HG02642 (cell line): ENCODE measurements at regions not wholly inside any gene's neighbourhood (a gene's known extent, or its start where the extent isn't known, plus 50 kb on each side); places are given as distances from the start of the nearest gene placed in this dataset.
"Not testable (repeated sequence)": the region's sequence is repeated elsewhere in the genome, so short reads cannot be mapped to it uniquely, and the experiment has no call there.

Experiments
- ATAC-seq: cut with Tn5 transposase; IDR thresholded peaks from one replicate; pipeline ENCODE4 v1.9.1; 2021; ENCODE audit warnings: mild to moderate bottlenecking; ENCODE audit not compliant: unreplicated experiment, poor library complexity

DNA sequence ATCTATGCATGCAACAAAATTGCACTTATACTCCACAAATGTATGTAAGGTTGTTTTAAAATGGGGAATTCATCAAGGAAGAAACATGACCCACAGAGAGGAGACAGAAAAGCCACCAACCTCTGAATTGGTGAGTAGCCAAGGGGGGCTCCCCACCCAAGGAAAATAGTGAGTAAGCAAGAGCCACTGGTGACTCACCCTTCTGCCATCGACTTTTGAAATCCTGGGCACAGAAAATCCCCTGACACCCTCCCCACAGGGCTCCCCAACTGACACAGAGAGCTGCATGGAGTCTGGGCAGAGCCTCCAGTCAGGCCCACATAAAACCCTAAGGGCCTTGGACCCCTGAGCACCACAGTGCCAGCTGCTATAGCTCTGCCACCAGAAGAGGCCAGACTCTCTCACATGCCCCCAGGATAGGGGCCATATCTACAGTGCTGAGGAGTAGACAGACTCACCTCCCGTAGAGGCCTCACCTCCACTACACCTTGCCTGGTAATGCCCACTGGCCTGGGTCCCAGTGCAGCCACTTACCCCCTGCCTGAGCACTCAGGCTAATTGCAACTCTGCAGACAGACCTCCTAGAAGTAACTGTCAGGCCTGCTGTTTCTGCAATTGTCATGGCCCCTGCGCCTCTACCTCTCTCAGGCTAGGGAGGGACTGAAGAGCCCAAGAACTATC is 244.7 kb upstream of the WSB1 start:
- no peak for ATAC-seq

DNA sequence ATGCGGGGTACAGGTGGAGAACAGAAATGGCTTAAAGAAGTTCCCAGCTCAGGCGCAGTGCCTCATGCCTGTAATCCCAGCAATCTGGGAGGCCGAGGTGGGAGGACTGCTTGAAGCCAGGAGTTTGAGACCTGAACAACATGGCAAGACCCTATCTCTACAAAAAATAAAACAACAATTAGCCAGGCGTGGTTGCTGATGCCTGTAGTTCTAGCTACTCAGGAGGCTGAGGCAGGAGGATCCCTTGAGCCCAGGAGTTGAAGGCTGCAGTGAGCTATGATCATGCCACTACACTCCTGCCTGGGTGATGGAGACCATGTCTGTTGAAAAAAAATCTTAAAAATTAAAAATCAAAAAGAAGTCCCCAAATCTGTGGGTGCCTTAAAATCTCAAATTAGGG is 228.3 kb upstream of the WSB1 start:
- no peak for ATAC-seq

DNA sequence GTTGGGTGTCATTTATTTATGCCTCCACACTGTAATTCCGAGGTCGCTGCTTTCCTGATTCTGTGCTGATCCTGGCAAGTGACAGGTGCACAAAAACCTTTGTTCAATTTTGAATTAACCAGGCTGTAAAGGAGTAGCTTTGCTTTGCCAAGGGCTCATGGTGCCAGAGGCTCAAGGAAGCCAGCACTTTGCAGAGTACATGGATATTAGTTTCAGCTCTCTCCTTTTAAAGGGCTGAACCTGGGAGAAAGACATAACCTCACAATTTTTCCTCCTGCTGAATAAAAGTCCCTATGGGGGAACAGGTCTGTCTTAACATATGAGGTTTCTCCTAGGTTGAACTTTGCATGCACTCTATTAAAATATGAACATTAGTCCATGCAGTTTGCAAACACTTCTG is 227.6 kb upstream of the WSB1 start:
- ATAC-seq, result no peak

DNA sequence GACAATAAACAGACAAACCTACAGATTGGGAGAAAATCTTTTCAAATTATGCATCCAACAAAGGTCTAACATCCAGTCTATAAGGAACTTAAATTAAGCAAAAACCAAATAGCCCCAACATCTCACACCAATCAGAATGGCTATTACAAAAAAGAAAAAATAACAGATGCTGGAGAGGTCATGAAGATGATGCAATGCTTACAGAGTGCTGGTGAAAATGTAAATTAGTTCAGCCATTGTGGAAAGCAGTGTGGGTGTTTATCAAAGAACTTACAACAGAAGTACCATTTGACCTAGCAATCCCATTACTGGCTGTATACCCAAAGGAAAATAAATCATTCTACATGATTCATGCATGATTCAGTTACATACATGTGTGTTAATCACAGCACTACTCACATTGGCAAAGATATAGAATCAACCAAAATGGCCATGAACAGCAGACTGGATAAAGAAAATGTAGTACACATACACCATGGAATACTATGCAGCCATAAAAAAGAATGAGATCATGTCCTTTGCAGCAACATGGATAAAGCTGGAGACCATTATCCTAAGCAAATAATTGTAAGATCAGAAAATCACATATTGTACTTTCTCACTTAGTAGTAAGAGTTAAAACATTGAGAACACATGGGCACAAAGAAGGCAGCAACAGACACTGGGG is 223.9 kb upstream of the WSB1 start:
- ATAC-seq, result no peak

DNA sequence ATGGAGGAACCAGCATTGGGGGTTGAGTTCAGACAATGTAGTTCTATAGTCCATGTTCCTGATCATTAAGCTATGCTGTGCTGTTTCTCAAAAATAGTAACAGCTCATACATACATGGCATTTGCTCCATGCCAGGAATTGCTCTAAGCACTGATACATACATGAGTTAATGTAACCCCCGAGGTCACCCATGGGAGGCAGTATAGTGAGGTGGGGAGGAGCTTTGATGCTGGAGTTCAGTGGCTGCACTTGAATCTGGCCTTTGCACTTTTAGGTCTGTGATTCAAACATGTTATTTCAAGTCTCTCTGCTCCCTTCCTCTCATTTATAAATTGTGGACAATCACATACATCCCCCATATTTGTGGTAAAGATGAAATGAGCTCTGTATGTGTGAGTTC is 223.1 kb upstream of the WSB1 start:
- no peak for ATAC-seq

DNA sequence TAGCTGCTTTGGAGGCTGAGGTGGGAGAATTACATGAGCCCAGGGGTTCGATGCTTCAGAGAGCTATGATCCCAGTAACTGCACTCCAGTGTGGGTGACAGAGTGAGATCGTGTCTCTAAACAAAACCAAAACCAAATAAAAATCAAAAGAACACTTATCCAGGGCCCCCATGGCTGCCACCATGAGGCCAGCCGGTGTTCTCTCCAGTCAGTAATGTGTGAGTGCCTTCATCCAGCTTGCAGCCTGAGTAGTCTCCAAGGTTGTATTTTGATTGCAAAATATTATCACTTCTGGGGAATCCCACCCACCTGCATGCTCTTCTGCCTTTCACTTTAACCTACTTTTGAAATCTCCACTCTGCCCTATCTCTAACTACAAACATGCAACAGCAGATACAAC is 221.0 kb upstream of the WSB1 start:
- ATAC-seq, result no peak

DNA sequence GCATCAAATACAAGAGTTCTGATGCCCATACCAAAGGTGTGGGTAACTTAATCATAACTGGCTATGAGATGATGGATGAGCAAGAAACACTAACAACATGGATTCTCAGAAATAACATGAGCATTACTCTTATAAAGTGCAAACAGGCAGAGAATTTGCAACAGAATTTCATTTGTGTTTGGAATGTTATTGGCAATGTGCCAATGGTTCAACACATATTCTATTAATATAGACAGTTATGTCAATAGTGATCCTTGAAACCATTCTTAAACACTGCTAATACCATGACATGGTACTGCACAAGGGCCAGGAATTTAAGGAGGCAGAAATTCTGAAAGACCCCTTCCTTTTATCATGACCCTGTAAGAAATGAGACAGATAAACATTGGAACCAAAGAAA is 217.1 kb upstream of the WSB1 start:
- no peak for ATAC-seq

DNA sequence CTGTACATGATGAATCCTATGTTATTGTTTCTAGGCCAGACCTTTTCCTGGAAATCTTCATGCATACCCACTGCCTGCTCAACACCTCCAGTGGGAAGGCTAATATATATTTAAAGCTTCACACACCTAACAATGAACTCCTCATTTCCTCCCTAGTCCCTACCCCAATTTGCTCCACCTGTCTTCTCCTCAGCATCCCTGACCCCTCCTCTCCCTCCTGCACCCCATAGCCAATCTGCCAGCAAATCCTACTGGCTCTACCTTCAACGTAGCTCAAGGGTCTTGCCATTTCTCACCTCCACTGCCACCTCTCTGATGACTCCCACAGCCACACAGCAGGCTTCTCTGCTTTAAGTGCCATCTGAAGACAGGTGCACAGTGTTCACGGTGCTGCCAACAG is 215.6 kb upstream of the WSB1 start:
- ATAC-seq, result no peak

DNA sequence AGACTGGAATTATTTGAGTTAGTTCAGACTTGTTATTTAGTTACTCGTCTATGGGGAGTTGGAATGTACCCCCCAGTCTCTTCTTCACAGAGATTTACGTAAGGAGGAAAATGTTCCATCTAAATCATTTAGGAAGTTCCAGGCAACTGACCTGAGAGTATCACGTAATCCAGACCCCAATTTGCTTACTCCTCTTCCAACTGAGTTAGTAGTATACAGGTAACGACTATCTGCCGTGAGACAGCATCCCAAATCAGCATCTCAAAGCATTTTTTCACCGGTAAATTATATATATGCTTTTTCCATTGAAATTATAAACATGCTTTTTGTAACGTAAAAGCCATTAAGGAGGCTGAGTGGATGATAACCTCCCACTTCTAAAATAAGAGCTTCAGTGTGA is 214.3 kb upstream of the WSB1 start:
- no peak for ATAC-seq

DNA sequence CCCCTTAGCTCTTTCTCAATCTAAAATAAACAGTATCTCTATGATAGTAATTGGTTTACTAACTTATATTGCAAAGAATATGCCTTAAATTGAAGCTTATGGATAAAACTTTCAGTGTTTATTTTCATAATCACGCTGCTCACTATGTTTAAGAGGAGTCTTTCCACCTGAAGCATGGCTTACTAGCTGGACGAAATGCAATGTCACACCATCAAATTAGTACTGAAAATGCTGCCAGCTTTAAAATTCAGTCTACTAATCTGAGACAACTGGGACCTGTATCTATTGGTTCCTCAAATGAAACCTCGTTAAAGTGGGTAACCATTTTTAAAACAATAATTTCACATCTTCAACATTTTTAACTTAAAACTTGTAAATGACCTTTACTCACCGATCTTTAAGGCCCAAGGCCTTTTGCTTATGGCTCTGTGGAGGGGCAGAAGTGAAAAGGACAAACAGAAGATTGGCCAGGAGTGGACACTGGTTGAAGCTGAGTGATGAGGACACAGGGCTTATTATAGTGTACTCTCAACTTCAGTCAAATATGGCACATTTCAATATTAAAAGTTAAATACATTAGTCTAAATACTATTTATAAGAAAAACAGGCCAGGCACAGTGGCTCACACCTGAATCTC is 212.8 kb upstream of the WSB1 start:
- ATAC-seq, result no peak

DNA sequence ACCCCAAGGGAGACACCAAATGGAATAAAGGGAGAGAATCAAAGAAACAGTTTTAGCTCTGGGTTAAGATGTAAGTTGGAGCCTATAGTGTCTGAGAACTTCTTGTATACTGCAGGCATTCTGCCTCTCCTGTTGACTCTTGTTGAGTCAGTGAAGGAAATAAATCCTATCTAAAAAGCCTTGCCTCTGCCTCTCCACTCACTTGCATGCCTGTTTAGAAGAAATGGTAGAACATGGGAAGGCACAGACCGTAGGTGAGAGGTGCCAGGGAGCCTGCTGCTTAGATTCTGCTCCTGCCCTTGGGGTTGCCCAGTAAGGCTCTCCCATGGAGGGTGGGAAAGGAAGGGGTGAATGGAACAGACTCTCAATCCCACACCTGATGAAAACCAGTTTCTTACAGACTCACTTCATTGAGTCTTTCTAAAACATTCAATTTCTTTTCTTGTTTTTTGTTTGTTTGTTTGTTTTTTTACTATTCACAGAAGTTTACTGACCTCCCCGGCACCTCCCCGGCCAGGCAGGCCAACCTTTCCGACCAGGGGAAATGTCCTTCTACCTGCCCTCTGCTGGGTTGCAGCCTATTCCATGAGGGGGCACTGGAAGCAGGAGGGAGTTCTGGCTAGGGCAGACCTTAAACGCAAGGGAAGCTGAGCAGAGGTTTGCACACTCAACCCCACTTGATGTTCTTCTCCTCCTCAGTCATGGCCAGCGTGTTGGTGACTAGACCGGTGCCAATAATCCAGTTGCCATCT is 211.7 kb upstream of the WSB1 start:
- ATAC-seq, result no peak

DNA sequence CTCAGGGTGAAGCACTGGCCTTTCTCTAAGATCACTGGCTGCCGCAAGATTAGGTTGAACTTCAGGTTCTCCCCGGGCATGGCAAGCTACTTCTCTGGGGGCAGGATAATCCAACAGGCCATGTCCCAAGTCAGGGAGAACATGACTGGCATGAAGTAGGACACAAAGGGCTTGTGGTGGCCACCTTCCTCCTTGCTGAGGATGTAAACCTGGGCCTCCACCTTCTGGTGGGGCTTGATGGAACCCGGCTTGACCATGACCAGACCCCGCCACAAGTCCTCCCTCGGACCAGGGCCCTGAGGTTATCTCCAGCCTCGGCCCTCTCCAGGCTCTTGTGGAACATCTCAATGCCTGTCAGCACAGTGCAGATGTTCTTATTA is 211.1 kb upstream of the WSB1 start:
- no peak for ATAC-seq

DNA sequence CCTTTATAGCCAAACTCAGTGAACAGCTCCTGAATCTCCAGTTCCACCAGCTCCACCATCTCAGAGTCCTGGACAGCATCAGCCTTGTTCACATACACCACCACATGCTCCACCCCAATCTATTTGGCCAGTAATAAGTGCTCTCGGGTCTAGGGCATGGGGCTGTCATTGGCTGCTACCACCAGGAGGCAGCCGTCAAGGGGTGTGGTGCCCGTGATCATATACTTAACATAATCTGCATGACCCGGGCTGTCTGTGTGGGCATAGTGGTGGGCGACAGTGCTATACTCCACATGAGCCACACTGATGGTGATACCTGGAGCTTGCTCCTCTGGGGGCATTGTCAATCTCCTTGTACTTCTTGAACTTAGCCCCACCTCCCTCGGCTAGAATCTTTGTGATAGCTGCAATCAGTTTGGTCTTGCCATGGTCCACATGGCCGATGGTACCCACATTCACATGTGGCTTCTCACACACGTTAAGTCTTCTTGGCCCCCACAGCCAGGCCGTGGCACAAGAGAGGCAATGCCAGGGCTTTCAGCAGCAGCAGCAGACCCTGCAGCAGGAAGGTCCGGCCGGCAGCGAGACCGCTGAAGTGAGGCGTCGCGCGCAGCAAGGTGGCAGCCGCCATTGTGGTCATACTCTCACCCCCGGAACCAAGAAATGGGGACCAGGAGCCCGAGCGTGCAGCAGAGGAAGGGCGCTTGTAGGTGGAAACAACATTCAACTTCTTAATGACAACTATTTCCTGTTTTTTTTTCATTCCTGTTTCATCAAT is 210.3 kb upstream of the WSB1 start:
- ATAC-seq, result no peak

DNA sequence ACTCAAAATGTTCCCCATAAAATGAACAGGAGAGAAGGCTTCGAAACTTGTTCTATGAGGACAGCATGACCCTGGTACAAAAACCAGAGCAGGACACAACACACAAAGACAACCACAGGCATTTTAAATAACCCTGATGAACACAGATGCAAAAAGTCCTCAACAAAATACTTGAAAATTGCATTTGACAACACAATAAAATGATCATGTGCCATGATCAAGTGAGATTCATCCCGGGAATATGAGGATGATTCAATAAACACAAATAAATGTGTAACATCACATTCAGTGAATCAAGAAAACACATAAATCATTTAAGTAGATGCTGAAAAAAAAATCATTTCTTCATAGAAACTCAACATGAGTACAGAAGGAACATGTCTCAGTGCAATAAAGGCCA is 208.4 kb upstream of the WSB1 start:
- no peak for ATAC-seq

DNA sequence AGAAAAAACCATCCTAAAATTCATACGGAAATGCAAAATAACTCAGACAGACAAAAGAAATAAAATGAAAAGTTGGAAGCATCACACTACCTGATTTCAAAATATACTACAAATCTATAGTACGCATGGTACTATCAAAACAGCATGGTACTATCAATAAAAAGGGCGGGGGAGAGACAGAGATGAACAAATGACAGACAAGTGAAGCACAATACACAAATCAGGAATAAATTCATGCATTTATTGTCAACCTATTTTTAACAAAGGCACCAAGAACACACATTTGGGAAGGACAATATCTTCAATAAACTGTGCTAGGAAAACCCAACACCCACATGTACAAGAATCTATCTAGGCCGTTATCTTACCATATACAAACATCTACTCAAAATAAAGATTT is 207.4 kb upstream of the WSB1 start:
- ATAC-seq, result no peak

DNA sequence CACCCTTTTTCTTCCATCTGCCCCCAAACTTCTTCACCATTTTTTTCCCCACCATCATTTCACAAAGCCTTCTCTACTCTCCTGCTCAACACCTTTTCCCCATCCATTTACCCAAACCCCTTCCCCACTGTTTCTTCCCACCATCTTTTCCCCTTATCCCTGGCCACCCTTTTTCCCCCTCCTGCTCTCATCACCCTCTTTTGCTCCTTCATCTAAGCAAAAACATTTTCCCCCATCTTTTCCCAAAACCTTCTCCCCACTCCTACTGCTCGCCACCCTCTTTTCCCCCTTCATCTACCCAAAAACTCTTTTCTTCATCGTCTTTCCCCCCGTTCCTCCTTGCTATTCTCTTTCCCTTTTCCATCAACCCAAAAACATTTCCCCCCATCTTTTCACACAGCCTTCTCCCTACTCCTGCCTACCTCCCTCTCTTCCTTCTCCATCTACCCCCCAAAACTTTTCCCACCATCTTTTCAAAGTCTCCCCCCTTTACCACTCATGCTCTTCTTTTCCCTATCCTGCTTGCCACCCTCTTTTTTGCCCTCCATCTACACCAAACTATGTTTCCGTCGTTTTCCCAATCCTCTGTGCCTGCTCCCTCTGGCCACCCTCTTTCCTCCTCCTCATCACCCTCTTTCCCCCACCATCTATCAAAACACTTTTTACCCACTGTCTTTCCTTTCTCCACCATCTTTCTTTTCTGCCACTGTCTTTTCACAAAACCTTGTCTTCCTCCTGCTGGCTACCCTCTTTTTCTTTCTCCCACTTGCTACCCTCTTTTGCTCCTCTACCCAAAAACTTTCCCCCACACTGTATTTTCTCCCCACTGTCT is 205.8 kb upstream of the WSB1 start:
- ATAC-seq, result no peak

DNA sequence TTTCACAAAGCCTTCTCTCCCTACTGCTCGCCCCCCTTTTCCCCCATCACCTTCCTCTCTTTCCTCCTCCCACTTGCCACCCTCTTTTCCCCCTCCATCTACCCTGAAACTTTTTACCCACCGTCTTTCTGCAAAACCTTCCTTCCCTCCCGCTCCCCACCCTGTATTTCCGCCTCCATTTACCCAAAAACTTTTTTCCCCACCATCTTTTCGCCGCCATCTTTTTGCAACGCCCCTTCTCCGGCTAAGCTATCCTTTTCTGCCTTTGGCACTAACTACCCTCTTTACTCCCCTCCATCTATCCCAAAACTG is 205.2 kb upstream of the WSB1 start:
- no peak for ATAC-seq

DNA sequence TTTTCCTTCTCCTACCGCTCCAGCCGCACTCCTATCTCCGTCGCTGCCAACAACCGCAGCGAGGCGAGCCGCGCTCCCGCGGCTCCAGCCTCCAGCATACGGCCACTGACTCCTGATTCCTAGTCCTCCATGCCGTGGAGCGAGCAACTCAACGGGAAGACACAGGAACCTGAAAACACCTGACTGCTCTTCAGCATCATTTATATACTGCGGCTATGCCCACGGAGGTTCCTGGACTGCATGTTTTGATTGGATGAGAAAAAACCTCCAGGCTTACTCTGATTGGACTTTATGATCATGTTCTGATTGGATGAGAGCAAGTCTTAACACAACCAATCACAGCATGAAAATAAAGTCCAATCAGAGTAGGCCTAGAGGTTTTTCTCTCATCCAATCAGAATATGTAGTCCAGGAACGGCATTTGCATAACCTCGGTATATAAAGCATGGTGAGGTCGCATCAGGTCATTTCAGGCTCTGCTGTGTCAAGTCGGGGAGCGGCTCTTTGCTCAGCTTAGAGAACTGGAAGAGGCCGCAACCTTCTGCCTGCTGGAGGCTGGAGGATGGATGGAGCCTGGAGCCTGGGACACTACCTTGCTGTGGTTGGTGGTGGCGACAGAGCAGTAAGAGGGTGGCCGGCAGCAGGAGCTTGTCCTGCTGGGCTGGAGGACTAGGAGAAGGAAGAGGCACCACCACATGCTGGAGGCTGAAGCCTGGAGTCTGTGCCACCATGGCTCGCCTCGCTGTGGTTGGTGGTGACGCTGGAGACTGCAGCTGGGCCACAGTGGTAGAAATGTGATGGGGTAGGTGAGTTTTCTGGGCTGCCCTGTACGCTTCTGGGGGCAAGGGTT is 204.6 kb upstream of the WSB1 start:
- ATAC-seq, result not testable (repeated sequence)

DNA sequence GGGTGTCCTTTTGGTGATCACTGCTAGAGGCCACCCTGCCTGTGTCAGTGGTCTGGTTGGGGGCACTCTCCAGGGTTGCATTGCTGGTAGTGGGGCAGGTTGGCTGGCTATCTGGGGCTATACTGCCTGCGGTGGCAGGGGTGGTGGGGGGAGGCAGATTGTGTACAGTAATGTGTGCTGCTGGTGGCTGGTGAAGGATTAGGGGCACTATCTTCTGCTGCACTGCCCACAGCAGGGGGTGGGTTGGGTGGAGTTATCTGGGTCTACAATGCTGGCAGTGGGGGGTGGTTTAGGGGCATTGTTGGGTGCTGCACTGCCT is 204.0 kb upstream of the WSB1 start:
- ATAC-seq, result no peak
